Caco-2 (cell line): ENCODE measurements at regions not wholly inside any gene's neighbourhood (a gene's known extent, or its start where the extent isn't known, plus 50 kb on each side); places are given as distances from the start of the nearest gene placed in this dataset.

Experiments
- BruUV-seq: library from RNA; stranded (reverse); fragments of 400-500 nt; replicated peaks from 2 replicates; lab custom pipeline; 2021; lab: Mats Ljungman, UMichigan
- CTCF ChIA-PET: fragments of 300-600 bp; sonication (Branson Sonifier 250); formaldehyde crosslinking; loops from one replicate; lab custom pipeline; 2022; ENCODE audit warnings: antibody characterized with exemption; lab: Charles Lee
- POLR2A ChIA-PET: fragments of 300-600 bp; sonication (Branson Sonifier 250); formaldehyde crosslinking; loops from one replicate; lab custom pipeline; 2022; ENCODE audit warnings: antibody characterized with exemption; lab: Charles Lee
- DNase-seq, 2 experiments: peaks; one replicate each; pipeline versions ENCODE4 v3.0.0 to v3.0.0-alpha.2; 2020 to 2022
- H3K27me3 ChIP-seq: replicated peaks from 2 replicates; pipeline ENCODE4 v1.6.0; 2011; ENCODE audit warnings: low read length; ENCODE audit not compliant: control insufficient read depth, insufficient read depth
- H3K36me3 ChIP-seq: 2 replicates; pipeline ENCODE4 v1.5.1; 2011; ENCODE audit warnings: low read length; ENCODE audit not compliant: control insufficient read depth, insufficient read depth
- H3K4me1 ChIP-seq: fragments of 250-450 bp; sonication (Bioruptor Pico); 2 replicates; pipeline ENCODE4 v1.5.1; 2020; ENCODE audit warnings: mild to moderate bottlenecking
- H3K4me3 ChIP-seq: 2 replicates; pipeline ENCODE4 v1.5.1; 2011; ENCODE audit warnings: low read depth, mild to moderate bottlenecking, control low read depth, low read length
- H3K9me3 ChIP-seq: fragments of 250-450 bp; sonication (Bioruptor Pico); 2 replicates; pipeline ENCODE4 v1.5.1; 2020; ENCODE audit warnings: mild to moderate bottlenecking, moderate library complexity
- H3K27ac Mint-ChIP-seq: one replicate; pipeline ENCODE4 v1.8.0; 2022; ENCODE audit warnings: mixed read lengths; ENCODE audit not compliant: unreplicated experiment
- H3K27me3 Mint-ChIP-seq: one replicate; pipeline ENCODE4 v1.8.0; 2022; ENCODE audit warnings: mixed read lengths; ENCODE audit not compliant: insufficient read depth, unreplicated experiment
- H3K36me3 Mint-ChIP-seq: one replicate; pipeline ENCODE4 v1.8.0; 2022; ENCODE audit warnings: mild to moderate bottlenecking, mixed read lengths; ENCODE audit not compliant: insufficient read depth, unreplicated experiment
- H3K4me1 Mint-ChIP-seq: one replicate; pipeline ENCODE4 v1.8.0; 2022; ENCODE audit warnings: low read depth, mixed read lengths; ENCODE audit not compliant: unreplicated experiment
- H3K4me3 Mint-ChIP-seq: one replicate; pipeline ENCODE4 v1.8.0; 2022; ENCODE audit warnings: mild to moderate bottlenecking, moderate library complexity, mixed read lengths; ENCODE audit not compliant: unreplicated experiment
- H3K9me3 Mint-ChIP-seq: one replicate; pipeline ENCODE4 v1.8.0; 2022; ENCODE audit warnings: mixed read lengths; ENCODE audit not compliant: unreplicated experiment
- intact Hi-C: fragments of 100-400 bp; cut with micrococcal nuclease; formaldehyde crosslinking; loops from one replicate; pipeline ENCODE4 v1.10.0; 2022; ENCODE audit not compliant: unreplicated experiment
- TF ChIP-seq, protein P1 (sequence below), 2 experiments: fragments of 200-600 bp in 1 of 2; IDR thresholded peaks; 1 replicate in 1 of 2; 2 replicates in 1 of 2; pipeline versions ENCODE4 v1.5.1 to v1.8.0; 2011 to 2022; ENCODE audit warnings: antibody characterized with exemption in 1 of 2, control low read depth in 1 of 2, inconsistent platforms in 1 of 2, low read depth in 1 of 2, low read length in 1 of 2, mild to moderate bottlenecking in 1 of 2, moderate library complexity in 1 of 2; ENCODE audit not compliant: insufficient read depth in 1 of 2, severe bottlenecking in 1 of 2, unreplicated experiment in 1 of 2

DNA sequence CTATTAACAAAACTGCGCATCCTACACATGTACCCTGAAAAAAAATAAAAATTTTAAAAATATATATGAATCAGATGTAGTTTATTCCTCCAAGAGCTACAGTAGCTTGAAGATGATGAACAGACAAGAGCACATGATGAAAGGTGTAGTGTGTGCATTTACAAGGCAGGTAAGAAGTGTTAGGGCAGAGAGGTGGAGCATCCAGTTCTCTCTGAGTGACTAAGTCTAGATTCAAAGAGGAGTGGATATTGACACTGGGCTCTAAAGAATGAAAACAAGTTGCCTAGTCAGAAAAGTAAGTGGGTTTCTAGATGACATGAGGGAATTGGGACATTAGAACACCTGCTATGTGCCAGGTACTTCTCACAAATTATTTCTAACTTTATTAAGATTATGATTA lies 76.0 kb upstream of the CARD18 start:
- Histone ChIP-seq H3K4me1 (peaks cover 9% of the 10 kb centered on the region; the same call in 1 of the 2 replicates), H3K27me3 (no peaks in the 10 kb centered on the region), H3K4me3 (no peak overlapping the region), H3K36me3 (no peaks in the 10 kb centered on the region), H3K9me3 (no peaks in the 10 kb centered on the region)
- ChIA-PET POLR2A (no interaction called here), CTCF (no interaction called here)
- no peak overlapping the region for H3K4me3 Mint-ChIP-seq
- TF ChIP-seq, protein P1, sequence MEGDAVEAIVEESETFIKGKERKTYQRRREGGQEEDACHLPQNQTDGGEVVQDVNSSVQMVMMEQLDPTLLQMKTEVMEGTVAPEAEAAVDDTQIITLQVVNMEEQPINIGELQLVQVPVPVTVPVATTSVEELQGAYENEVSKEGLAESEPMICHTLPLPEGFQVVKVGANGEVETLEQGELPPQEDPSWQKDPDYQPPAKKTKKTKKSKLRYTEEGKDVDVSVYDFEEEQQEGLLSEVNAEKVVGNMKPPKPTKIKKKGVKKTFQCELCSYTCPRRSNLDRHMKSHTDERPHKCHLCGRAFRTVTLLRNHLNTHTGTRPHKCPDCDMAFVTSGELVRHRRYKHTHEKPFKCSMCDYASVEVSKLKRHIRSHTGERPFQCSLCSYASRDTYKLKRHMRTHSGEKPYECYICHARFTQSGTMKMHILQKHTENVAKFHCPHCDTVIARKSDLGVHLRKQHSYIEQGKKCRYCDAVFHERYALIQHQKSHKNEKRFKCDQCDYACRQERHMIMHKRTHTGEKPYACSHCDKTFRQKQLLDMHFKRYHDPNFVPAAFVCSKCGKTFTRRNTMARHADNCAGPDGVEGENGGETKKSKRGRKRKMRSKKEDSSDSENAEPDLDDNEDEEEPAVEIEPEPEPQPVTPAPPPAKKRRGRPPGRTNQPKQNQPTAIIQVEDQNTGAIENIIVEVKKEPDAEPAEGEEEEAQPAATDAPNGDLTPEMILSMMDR (IDR thresholded peaks at IDR 0.05; ENCODE audit: insufficient read depth in 1 of 2, low read depth in 1 of 2, low read length in 1 of 2, severe bottlenecking in 1 of 2, unreplicated experiment in 1 of 2) = no peak
- no peaks in the 10 kb centered on the region for H3K36me3 Mint-ChIP-seq
- H3K27me3 Mint-ChIP-seq = no peaks in the 10 kb centered on the region
- no peak overlapping the region for H3K27ac Mint-ChIP-seq
- DNase-seq = no peak
- H3K9me3 Mint-ChIP-seq = no peaks in the 10 kb centered on the region
- BruUV-seq = no TSS peak
- H3K4me1 Mint-ChIP-seq = peaks cover 10% of the 10 kb centered on the region
- intact Hi-C loops = no loop called here

DNA sequence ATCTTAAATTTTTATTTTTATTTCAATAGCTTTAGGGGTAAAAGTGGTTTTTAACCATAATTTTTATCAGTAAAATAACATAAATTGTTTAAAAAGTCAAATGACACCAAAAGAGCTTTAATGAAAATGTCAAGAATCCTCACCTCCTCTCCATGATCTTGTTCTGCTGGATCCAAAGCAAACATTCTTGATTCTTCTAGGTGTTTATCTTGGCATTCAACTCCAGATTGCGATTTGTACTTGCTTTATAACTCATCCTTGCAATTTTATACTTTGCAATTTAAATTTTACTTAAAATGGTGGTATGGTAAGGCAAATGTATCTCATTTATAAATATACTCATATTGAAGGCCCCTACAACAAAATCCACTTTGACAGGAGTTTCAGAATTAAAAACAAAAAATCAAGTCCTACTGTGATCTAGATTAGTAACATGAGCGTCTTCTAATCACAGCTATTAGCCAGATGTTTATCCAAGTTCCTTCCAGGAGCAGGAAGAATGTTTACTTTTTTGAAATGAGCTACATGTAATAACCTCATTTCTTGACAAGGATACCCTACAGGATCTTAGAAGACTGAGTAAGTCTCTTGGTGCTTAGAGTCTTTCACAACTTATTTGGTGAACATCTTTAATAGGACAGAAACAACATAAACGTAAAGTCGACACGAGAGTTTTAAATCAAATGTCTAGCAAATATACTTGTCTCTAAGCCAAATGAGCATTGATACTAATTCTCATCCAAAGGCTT lies 72.4 kb upstream of the CARD18 start:
- BruUV-seq = no TSS peak
- no peak overlapping the region for H3K4me3 ChIP-seq
- no peaks in the 10 kb centered on the region for H3K36me3 ChIP-seq
- H3K27ac Mint-ChIP-seq = no peak overlapping the region
- POLR2A ChIA-PET = no interaction called here
- H3K9me3 Mint-ChIP-seq = no peaks in the 10 kb centered on the region
- CTCF ChIA-PET = no interaction called here
- no peaks in the 10 kb centered on the region for H3K36me3 Mint-ChIP-seq
- no peak overlapping the region for H3K4me3 Mint-ChIP-seq
- TF ChIP-seq, protein P1 (IDR thresholded peaks at IDR 0.05; ENCODE audit: insufficient read depth in 1 of 2, low read depth in 1 of 2, low read length in 1 of 2, severe bottlenecking in 1 of 2, unreplicated experiment in 1 of 2) = no peak
- H3K27me3 Mint-ChIP-seq = no peaks in the 10 kb centered on the region
- peaks cover 14% of the 10 kb centered on the region for H3K4me1 Mint-ChIP-seq
- DNase-seq = no peak
- H3K27me3 ChIP-seq = no peaks in the 10 kb centered on the region
- intact Hi-C loops = no loop called here
- peaks cover 21% of the 10 kb centered on the region for H3K4me1 ChIP-seq
- H3K9me3 ChIP-seq = no peaks in the 10 kb centered on the region

DNA sequence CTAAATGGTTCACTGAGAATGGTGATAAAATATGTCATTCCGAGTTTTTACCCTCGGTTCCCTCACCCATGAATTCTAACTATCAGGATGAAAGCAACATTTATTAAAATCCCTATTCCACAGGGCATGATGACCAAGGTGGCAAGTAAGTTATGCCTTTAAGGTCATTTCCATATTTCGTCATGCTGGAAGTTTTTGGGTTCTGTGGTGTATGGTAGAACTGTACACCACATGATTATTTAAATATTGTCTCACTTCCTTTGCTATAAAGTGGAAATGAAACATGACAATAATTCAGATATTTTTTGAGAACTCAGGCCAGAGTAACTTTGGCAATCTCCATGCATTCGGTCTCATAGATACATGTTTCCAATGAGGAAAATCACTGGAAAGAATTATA lies 68.5 kb upstream of the CARD18 start:
- Mint-ChIP-seq H3K27me3 (no peaks in the 10 kb centered on the region), H3K36me3 (no peaks in the 10 kb centered on the region), H3K4me3 (no peak overlapping the region), H3K4me1 (peaks cover 24% of the 10 kb centered on the region), H3K9me3 (no peaks in the 10 kb centered on the region), H3K27ac (no peak overlapping the region)
- H3K4me3 ChIP-seq = no peak overlapping the region
- H3K4me1 ChIP-seq = peaks cover 50% of the 10 kb centered on the region
- POLR2A ChIA-PET = no interaction called here
- no peaks in the 10 kb centered on the region for H3K9me3 ChIP-seq
- DNase-seq = no peak
- H3K36me3 ChIP-seq = no peaks in the 10 kb centered on the region
- H3K27me3 ChIP-seq = no peaks in the 10 kb centered on the region
- intact Hi-C loops = loop anchor here (10.0 kb wide), 2 partner anchors 603 to 657 kb away; no protein-coding TSS in a partner anchor
- BruUV-seq = no TSS peak
- TF ChIP-seq, protein P1 (IDR thresholded peaks at IDR 0.05; ENCODE audit: insufficient read depth in 1 of 2, low read depth in 1 of 2, low read length in 1 of 2, severe bottlenecking in 1 of 2, unreplicated experiment in 1 of 2) = no peak
- CTCF ChIA-PET = no interaction called here
